IMR-90 (cell line): ENCODE measurements at regions not wholly inside any gene's neighbourhood (a gene's known extent, or its start where the extent isn't known, plus 50 kb on each side); places are given as distances from the start of the nearest gene placed in this dataset.

Source experiments
- ATAC-seq: fragments of 200-7000 bp; cut with Tn5 transposase; 2 replicates; pipeline ENCODE4 v1.9.1; 2020; ENCODE audit warnings: low read depth, mild to moderate bottlenecking, moderate library complexity
- BruUV-seq: library from RNA; stranded (reverse); fragments of 400-500 nt; replicated peaks from 2 replicates; lab custom pipeline; 2021; lab: Mats Ljungman, UMichigan
- CTCF ChIA-PET: fragments of 300-600 bp; formaldehyde crosslinking; extraction: SDS; loops from one replicate; lab custom pipeline; 2021; ENCODE audit warnings: antibody characterized with exemption; lab: Yijun Ruan, JAX
- POLR2A ChIA-PET: fragments of 300-600 bp; sonication (Branson Sonifier 250); formaldehyde crosslinking; loops from one replicate; lab custom pipeline; 2022; ENCODE audit warnings: antibody characterized with exemption; ENCODE audit not compliant: unreplicated experiment; lab: Charles Lee
- DNase-seq: peaks from one replicate; pipeline ENCODE4 v3.0.0; 2013
- H2AFZ ChIP-seq: replicated peaks from 2 replicates; pipeline ENCODE3; 2013; ENCODE audit warnings: low read length, mild to moderate bottlenecking; ENCODE audit not compliant: poor library complexity
- H2AK5ac ChIP-seq: 2 replicates; pipeline ENCODE4 v1.6.1; 2013; ENCODE audit warnings: low read depth, low read length, inconsistent platforms
- H2AK9ac ChIP-seq: replicated peaks from 2 replicates; pipeline ENCODE3; 2013; ENCODE audit warnings: mild to moderate bottlenecking, low read depth, low read length, moderate library complexity; ENCODE audit not compliant: poor library complexity
- H2BK120ac ChIP-seq: 2 replicates; pipeline ENCODE4 v1.6.1; 2013; ENCODE audit warnings: low read depth, low read length, inconsistent platforms
- H2BK15ac ChIP-seq: 3 replicates; pipeline ENCODE4 v1.6.1; 2013; ENCODE audit warnings: low read depth, low read length, inconsistent platforms
- H2BK20ac ChIP-seq: 2 replicates; pipeline ENCODE4 v1.6.1; 2013; ENCODE audit warnings: low read depth, mild to moderate bottlenecking, inconsistent platforms, low read length, moderate library complexity
- H2BK5ac ChIP-seq: 2 replicates; pipeline ENCODE4 v1.6.1; 2013; ENCODE audit warnings: mild to moderate bottlenecking, low read depth, low read length, inconsistent platforms; ENCODE audit not compliant: poor library complexity, severe bottlenecking
- H3K14ac ChIP-seq: replicated peaks from 2 replicates; pipeline ENCODE4 v1.6.1; 2013; ENCODE audit warnings: low read depth, low read length, inconsistent platforms
- H3K18ac ChIP-seq: 2 replicates; pipeline ENCODE4 v1.6.1; 2013; ENCODE audit warnings: low read depth, low read length, control low read depth
- H3K23ac ChIP-seq: 2 replicates; pipeline ENCODE4 v1.6.1; 2013; ENCODE audit warnings: low read depth, low read length, inconsistent platforms
- H3K27ac ChIP-seq: 2 replicates; pipeline ENCODE4 v1.5.1; 2013; ENCODE audit warnings: mild to moderate bottlenecking, control low read depth, low read length; ENCODE audit not compliant: insufficient read depth
- H3K27me3 ChIP-seq: 2 replicates; pipeline ENCODE4 v1.6.1; 2013; ENCODE audit warnings: low read length; ENCODE audit not compliant: control insufficient read depth, insufficient read depth
- H3K36me3 ChIP-seq: 2 replicates; pipeline ENCODE4 v1.6.1; 2013; ENCODE audit warnings: low read length, mixed read lengths; ENCODE audit not compliant: control insufficient read depth, insufficient read depth
- H3K4ac ChIP-seq: 2 replicates; pipeline ENCODE4 v1.6.1; 2013; ENCODE audit warnings: low read depth, low read length, inconsistent platforms
- H3K4me1 ChIP-seq: 2 replicates; pipeline ENCODE4 v1.6.1; 2013; ENCODE audit warnings: low read length, mixed read lengths; ENCODE audit not compliant: control insufficient read depth, insufficient read depth
- H3K4me2 ChIP-seq: 2 replicates; pipeline ENCODE4 v1.6.1; 2013; ENCODE audit warnings: low read depth, mild to moderate bottlenecking, control low read depth, low read length, moderate library complexity
- H3K4me3 ChIP-seq: 2 replicates; pipeline ENCODE4 v1.5.1; 2013; ENCODE audit warnings: low read depth, mild to moderate bottlenecking, control low read depth, low read length, moderate library complexity; ENCODE audit not compliant: insufficient read depth
- H3K56ac ChIP-seq: 2 replicates; pipeline ENCODE4 v1.6.1; 2013; ENCODE audit warnings: low read length, inconsistent platforms; ENCODE audit not compliant: insufficient read depth; ENCODE audit errors: extremely low read depth
- H3K79me1 ChIP-seq, 2 experiments: 2 replicates each; pipeline ENCODE4 v1.6.1; 2013; ENCODE audit warnings: low read length in 2 of 2, inconsistent platforms in 1 of 2, low read depth in 1 of 2
- H3K9ac ChIP-seq: 2 replicates; pipeline ENCODE4 v1.6.1; 2013; ENCODE audit warnings: low read depth, low read length, control low read depth
- H3K9me1 ChIP-seq: 2 replicates; pipeline ENCODE4 v1.6.1; 2013; ENCODE audit warnings: low read length, inconsistent platforms; ENCODE audit not compliant: insufficient read depth
- H3K9me3 ChIP-seq: 2 replicates; pipeline ENCODE4 v1.6.1; 2013; ENCODE audit warnings: low read length; ENCODE audit not compliant: control insufficient read depth, insufficient read depth
- H4K20me1 ChIP-seq: 2 replicates; pipeline ENCODE4 v1.6.1; 2013; ENCODE audit warnings: low read length, inconsistent platforms; ENCODE audit not compliant: insufficient read depth
- H4K5ac ChIP-seq: 2 replicates; pipeline ENCODE4 v1.6.1; 2013; ENCODE audit warnings: mild to moderate bottlenecking, low read depth, low read length, control low read depth
- H4K8ac ChIP-seq, 2 experiments: 2 replicates each; pipeline ENCODE4 v1.6.1; 2013; ENCODE audit warnings: low read depth in 2 of 2, low read length in 2 of 2, control low read depth in 1 of 2, inconsistent platforms in 1 of 2
- H4K91ac ChIP-seq: 2 replicates; pipeline ENCODE4 v1.6.1; 2013; ENCODE audit warnings: low read depth, low read length, inconsistent platforms; ENCODE audit not compliant: insufficient read depth
- BHLHE40 ChIP-seq: fragments of 150-350 bp; IDR thresholded peaks from 2 replicates; pipeline ENCODE4 v1.6.1; 2016; ENCODE audit warnings: mild to moderate bottlenecking, low read depth, low read length
- CHD1 ChIP-seq: IDR thresholded peaks from 2 replicates; pipeline ENCODE4 v1.6.1; 2012; ENCODE audit warnings: low read depth, low read length, improper control_type of control experiment
- ELK1 ChIP-seq: fragments of 150-350 bp; IDR thresholded peaks from 2 replicates; pipeline ENCODE4 v1.6.1; 2016; ENCODE audit warnings: low read depth, mild to moderate bottlenecking, low read length, moderate library complexity, borderline replicate concordance
- FOS ChIP-seq: fragments of 150-350 bp; IDR thresholded peaks from 2 replicates; pipeline ENCODE4 v1.6.1; 2016; ENCODE audit warnings: low read depth, low read length
- MAFK ChIP-seq: IDR thresholded peaks from 2 replicates; pipeline ENCODE4 v1.6.1; 2012; ENCODE audit warnings: low read depth, low read length, improper control_type of control experiment
- MAZ ChIP-seq: IDR thresholded peaks from 2 replicates; pipeline ENCODE4 v1.6.1; 2012; ENCODE audit warnings: low read depth, mild to moderate bottlenecking, low read length, improper control_type of control experiment, moderate library complexity, borderline replicate concordance
- MXI1 ChIP-seq: IDR thresholded peaks from 2 replicates; pipeline ENCODE4 v1.6.1; 2012; ENCODE audit warnings: low read depth, mild to moderate bottlenecking, low read length, moderate library complexity, borderline replicate concordance
- NFE2L2 ChIP-seq: fragments of 150-350 bp; IDR thresholded peaks from 2 replicates; pipeline ENCODE4 v1.6.1; 2016; ENCODE audit warnings: low read depth, mild to moderate bottlenecking, low read length
- POLR2A ChIP-seq: IDR thresholded peaks from 2 replicates; pipeline ENCODE4 v1.6.1; 2012; ENCODE audit warnings: mild to moderate bottlenecking, low read depth, low read length
- RAD21 ChIP-seq: IDR thresholded peaks from 2 replicates; pipeline ENCODE4 v1.6.1; 2012; ENCODE audit warnings: low read length, improper control_type of control experiment
- RCOR1 ChIP-seq: IDR thresholded peaks from 2 replicates; pipeline ENCODE4 v1.6.1; 2012; ENCODE audit warnings: mild to moderate bottlenecking, low read length, improper control_type of control experiment; ENCODE audit not compliant: insufficient replicate concordance
- RFX5 ChIP-seq: IDR thresholded peaks from 2 replicates; pipeline ENCODE4 v1.8.0; 2012; ENCODE audit warnings: low read depth, mild to moderate bottlenecking, low read length, moderate library complexity
- SMC3 ChIP-seq: fragments of 150-350 bp; IDR thresholded peaks from 2 replicates; pipeline ENCODE4 v1.6.1; 2016; ENCODE audit warnings: low read depth, mild to moderate bottlenecking, antibody characterized with exemption, low read length, moderate library complexity
- USF2 ChIP-seq: fragments of 150-350 bp; IDR thresholded peaks from 2 replicates; pipeline ENCODE4 v1.6.1; 2017; ENCODE audit warnings: mild to moderate bottlenecking, antibody characterized with exemption, low read length, low read depth
- WGBS, 2 experiments: methylation state at CpG; one replicate each; pipeline versions ENCODE4 v1.1.5 to v1.1.7; 2013; ENCODE audit warnings: missing lambda C conversion rate in 2 of 2; ENCODE audit not compliant: insufficient read length in 1 of 2; ENCODE audit errors: extremely low coverage in 2 of 2; 5-methylcytosine and 5-hydroxymethylcytosine counted together
- dilution Hi-C: fragments of 300-500 bp; cut with HindIII; formaldehyde crosslinking; loops from one replicate; pipeline ENCODE4 v1.14.3; 2018; ENCODE audit warnings: low sequenced_read_pairs; ENCODE audit not compliant: unreplicated experiment
- in situ Hi-C: fragments of 300-500 bp; cut with MboI; formaldehyde crosslinking; loops from 3 replicates; pipeline ENCODE4 v1.14.3; 2019; ENCODE audit warnings: low sequenced_read_pairs, inconsistent platforms, mixed read lengths
- intact Hi-C: fragments of 100-400 bp; cut with micrococcal nuclease; formaldehyde crosslinking; loops from 2 replicates; pipeline ENCODE4 v1.10.0; 2022
- TF ChIP-seq, protein P1 (sequence below): conservative IDR thresholded peaks from 2 replicates; pipeline ENCODE4 v1.5.1; 2012; ENCODE audit warnings: mild to moderate bottlenecking, low read depth, low read length, improper control_type of control experiment

GRCh38 chr1:38616846-38617245 is 242.7 kb downstream of the RRAGC start:
- no peak overlapping the region for H4K8ac ChIP-seq
- WGBS, 2 experiments, result no CpG with 5 or more reads among the region's 3 CpGs
- H2AK9ac ChIP-seq, result no peak overlapping the region
- TF ChIP-seq RFX5, result no peak
- TF ChIP-seq, protein P1, sequence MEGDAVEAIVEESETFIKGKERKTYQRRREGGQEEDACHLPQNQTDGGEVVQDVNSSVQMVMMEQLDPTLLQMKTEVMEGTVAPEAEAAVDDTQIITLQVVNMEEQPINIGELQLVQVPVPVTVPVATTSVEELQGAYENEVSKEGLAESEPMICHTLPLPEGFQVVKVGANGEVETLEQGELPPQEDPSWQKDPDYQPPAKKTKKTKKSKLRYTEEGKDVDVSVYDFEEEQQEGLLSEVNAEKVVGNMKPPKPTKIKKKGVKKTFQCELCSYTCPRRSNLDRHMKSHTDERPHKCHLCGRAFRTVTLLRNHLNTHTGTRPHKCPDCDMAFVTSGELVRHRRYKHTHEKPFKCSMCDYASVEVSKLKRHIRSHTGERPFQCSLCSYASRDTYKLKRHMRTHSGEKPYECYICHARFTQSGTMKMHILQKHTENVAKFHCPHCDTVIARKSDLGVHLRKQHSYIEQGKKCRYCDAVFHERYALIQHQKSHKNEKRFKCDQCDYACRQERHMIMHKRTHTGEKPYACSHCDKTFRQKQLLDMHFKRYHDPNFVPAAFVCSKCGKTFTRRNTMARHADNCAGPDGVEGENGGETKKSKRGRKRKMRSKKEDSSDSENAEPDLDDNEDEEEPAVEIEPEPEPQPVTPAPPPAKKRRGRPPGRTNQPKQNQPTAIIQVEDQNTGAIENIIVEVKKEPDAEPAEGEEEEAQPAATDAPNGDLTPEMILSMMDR, result no peak
- no peak for TF ChIP-seq ELK1
- no peak for TF ChIP-seq POLR2A
- TF ChIP-seq RAD21, result no peak
- TF ChIP-seq SMC3, result no peak
- no peak for TF ChIP-seq CHD1
- TF ChIP-seq BHLHE40, result no peak
- no peak for TF ChIP-seq NFE2L2
- no peak for TF ChIP-seq FOS
- TF ChIP-seq USF2, result no peak
- no peak for TF ChIP-seq MXI1
- TF ChIP-seq MAZ, result no peak
- TF ChIP-seq MAFK, result no peak
- no peak for TF ChIP-seq RCOR1
- ChIA-PET CTCF (no interaction called here), POLR2A (no interaction called here)
- no peak overlapping the region for H3K9ac ChIP-seq
- intact Hi-C loops, result no loop called here
- H4K5ac ChIP-seq, result no peak overlapping the region
- no peak overlapping the region for H2BK15ac ChIP-seq
- no TSS peak for BruUV-seq
- H3K14ac ChIP-seq, result no peak overlapping the region
- in situ Hi-C loops, result no loop called here
- no peak overlapping the region for H2BK20ac ChIP-seq
- no peak overlapping the region for H3K27ac ChIP-seq
- H3K9me1 ChIP-seq, result no peaks in the 10 kb centered on the region
- DNase-seq (no peak), ATAC-seq (no peak)
- no peaks in the 10 kb centered on the region for H3K79me1 ChIP-seq
- no peak overlapping the region for H2AFZ ChIP-seq
- no peaks in the 10 kb centered on the region for H4K20me1 ChIP-seq
- dilution Hi-C loops, result no loop called here
- H3K56ac ChIP-seq, result no peak overlapping the region
- no peaks in the 10 kb centered on the region for H3K4me1 ChIP-seq
- no peak overlapping the region for H2BK120ac ChIP-seq
- no peak overlapping the region for H3K18ac ChIP-seq
- H3K4ac ChIP-seq, result no peak overlapping the region
- H3K4me3 ChIP-seq, result no peak overlapping the region
- H3K9me3 ChIP-seq, result no peaks in the 10 kb centered on the region
- H2BK5ac ChIP-seq, result no peak overlapping the region
- no peak overlapping the region for H2AK5ac ChIP-seq
- no peak overlapping the region for H3K4me2 ChIP-seq
- no peaks in the 10 kb centered on the region for H3K27me3 ChIP-seq
- no peaks in the 10 kb centered on the region for H3K36me3 ChIP-seq
- no peak overlapping the region for H4K91ac ChIP-seq
- H3K23ac ChIP-seq, result no peak overlapping the region
